ENCODE measurements at regions not wholly inside any gene's neighbourhood (a gene's known extent, or its start where the extent isn't known, plus 50 kb on each side); places are given as distances from the start of the nearest gene placed in this dataset.

GRCh38 chr11:95520369-95521132 lies 269.0 kb downstream of the FAM76B start:
- no peak for TF ChIP-seq RAD21 (IDR thresholded peaks at IDR 0.05; ENCODE audit: low read depth)
- no peak for TF ChIP-seq ZBTB7A (IDR thresholded peaks at IDR 0.05; ENCODE audit: low read depth)
- TF ChIP-seq, protein P1, sequence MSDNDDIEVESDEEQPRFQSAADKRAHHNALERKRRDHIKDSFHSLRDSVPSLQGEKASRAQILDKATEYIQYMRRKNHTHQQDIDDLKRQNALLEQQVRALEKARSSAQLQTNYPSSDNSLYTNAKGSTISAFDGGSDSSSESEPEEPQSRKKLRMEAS (IDR thresholded peaks at IDR 0.05), result no peak

DNA sequence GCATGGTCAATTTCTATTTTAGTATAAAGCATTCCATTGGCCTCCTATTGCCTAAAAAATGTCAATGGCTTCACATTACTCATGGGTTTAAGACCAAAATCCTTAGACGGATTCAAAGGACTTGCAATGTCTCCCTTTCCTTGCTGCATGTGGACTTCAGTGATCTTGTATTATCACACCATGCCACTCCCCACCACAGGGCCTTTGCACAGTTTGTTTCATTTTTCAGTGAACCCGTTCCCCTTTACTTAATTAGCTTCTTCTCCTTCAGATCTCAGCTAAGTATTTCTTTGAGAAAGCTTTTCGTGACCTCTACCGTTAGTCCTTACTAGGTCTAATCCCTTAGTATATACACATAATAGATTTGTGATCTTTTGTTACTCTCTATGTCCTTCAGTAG lies 269.7 kb downstream of the FAM76B start:
- TF ChIP-seq TCF12 (IDR thresholded peaks at IDR 0.05; ENCODE audit: low read depth) (no peak), TAF1 (IDR thresholded peaks at IDR 0.05; ENCODE audit: low read depth) (no peak), RAD21 (IDR thresholded peaks at IDR 0.05; ENCODE audit: low read depth) (no peak), CREB1 (IDR thresholded peaks at IDR 0.05; ENCODE audit: low read depth) (no peak), TEAD4 (IDR thresholded peaks at IDR 0.05) (no peak), NFIC (IDR thresholded peaks at IDR 0.05) (no peak), EGR1 (IDR thresholded peaks at IDR 0.05) (no peak), CEBPB (IDR thresholded peaks at IDR 0.05) (no peak), EP300 (IDR thresholded peaks at IDR 0.05; ENCODE audit: borderline replicate concordance) (no peak)
- TF ChIP-seq, protein P1 (IDR thresholded peaks at IDR 0.05), result no peak

DNA sequence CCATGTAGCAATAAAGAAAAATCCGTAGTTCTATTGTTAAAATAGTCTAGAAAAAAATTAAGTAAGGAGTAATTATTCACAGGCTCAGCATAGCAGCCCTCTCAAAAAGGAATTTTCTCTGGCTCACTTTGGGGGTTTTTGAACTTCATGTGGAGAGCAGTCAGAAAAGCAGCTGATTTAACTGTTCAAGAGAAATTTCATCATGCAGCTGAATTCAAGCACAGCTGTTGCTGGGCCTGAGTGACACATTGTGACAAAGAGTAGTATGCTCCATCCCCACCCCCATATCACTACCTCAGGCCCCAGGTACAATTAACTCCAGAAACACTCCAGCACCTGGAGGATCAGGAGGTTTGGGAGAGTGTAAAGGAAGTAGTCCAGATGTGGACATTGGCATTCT lies 272.1 kb downstream of the FAM76B start:
- no peak for TF ChIP-seq FOXM1 (IDR thresholded peaks at IDR 0.05; ENCODE audit: borderline replicate concordance, low read depth)
- no peak for TF ChIP-seq RAD21 (IDR thresholded peaks at IDR 0.05; ENCODE audit: low read depth)
- TF ChIP-seq TAF1 (IDR thresholded peaks at IDR 0.05; ENCODE audit: low read depth), result no peak
- TF ChIP-seq NFIC (IDR thresholded peaks at IDR 0.05), result no peak
- no peak for TF ChIP-seq YY1 (IDR thresholded peaks at IDR 0.05; ENCODE audit: low read depth)
- TF ChIP-seq, protein P1 (IDR thresholded peaks at IDR 0.05), result no peak
- TF ChIP-seq, protein P2, sequence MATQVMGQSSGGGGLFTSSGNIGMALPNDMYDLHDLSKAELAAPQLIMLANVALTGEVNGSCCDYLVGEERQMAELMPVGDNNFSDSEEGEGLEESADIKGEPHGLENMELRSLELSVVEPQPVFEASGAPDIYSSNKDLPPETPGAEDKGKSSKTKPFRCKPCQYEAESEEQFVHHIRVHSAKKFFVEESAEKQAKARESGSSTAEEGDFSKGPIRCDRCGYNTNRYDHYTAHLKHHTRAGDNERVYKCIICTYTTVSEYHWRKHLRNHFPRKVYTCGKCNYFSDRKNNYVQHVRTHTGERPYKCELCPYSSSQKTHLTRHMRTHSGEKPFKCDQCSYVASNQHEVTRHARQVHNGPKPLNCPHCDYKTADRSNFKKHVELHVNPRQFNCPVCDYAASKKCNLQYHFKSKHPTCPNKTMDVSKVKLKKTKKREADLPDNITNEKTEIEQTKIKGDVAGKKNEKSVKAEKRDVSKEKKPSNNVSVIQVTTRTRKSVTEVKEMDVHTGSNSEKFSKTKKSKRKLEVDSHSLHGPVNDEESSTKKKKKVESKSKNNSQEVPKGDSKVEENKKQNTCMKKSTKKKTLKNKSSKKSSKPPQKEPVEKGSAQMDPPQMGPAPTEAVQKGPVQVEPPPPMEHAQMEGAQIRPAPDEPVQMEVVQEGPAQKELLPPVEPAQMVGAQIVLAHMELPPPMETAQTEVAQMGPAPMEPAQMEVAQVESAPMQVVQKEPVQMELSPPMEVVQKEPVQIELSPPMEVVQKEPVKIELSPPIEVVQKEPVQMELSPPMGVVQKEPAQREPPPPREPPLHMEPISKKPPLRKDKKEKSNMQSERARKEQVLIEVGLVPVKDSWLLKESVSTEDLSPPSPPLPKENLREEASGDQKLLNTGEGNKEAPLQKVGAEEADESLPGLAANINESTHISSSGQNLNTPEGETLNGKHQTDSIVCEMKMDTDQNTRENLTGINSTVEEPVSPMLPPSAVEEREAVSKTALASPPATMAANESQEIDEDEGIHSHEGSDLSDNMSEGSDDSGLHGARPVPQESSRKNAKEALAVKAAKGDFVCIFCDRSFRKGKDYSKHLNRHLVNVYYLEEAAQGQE (IDR thresholded peaks at IDR 0.05; ENCODE audit: low read depth), result no peak
- TF ChIP-seq USF1 (IDR thresholded peaks at IDR 0.05), result no peak
- no peak for TF ChIP-seq TEAD4 (IDR thresholded peaks at IDR 0.05)
- TF ChIP-seq ZBTB7A (IDR thresholded peaks at IDR 0.05; ENCODE audit: low read depth), result no peak
- no peak for TF ChIP-seq EP300 (IDR thresholded peaks at IDR 0.05; ENCODE audit: borderline replicate concordance)
- no peak for TF ChIP-seq EGR1 (IDR thresholded peaks at IDR 0.05)
- TF ChIP-seq CEBPB (IDR thresholded peaks at IDR 0.05), result no peak
- TF ChIP-seq CREB1 (IDR thresholded peaks at IDR 0.05; ENCODE audit: low read depth), result no peak
- no peak for TF ChIP-seq TCF12 (IDR thresholded peaks at IDR 0.05; ENCODE audit: low read depth)

DNA sequence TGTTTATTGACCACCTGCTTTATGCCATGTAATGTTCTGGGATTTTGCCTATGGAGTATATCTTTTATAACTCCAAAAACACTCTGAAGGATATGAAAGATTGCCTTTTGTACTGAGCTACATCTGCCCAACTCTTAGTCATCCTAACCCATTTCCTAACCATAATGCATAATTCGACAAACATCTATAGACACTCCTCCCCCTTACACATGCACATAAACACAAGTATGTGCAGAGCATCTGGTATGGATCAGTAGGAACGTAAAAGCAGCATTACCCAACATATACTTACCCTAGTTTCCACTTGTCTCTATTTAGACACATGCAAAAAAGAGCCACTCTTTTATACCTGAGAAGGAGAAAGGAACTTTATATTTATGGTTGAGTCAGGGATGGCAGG lies 272.8 kb downstream of the FAM76B start:
- TF ChIP-seq RAD21 (IDR thresholded peaks at IDR 0.05; ENCODE audit: low read depth), result no peak

DNA sequence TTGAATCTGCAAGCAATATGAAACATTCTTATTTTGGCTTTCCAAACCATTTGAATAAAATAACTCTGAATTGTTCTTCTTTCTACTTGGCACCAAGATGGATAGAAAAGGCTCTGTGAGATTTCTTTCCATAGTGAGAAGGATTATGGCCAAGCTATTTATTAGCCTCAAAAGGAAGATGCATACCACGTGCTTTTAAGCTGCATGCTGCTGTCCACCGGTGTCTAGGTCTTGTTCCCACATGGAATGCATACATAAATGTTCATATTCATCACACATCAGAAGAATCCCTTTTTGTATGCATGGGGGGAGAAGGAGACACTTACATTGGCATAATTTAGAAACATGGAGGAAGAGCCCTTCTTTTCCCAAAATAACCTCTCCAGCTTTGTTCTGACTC lies 273.4 kb downstream of the FAM76B start:
- TF ChIP-seq CREB1 (IDR thresholded peaks at IDR 0.05; ENCODE audit: low read depth) (no peak), NFIC (IDR thresholded peaks at IDR 0.05) (no peak), YY1 (IDR thresholded peaks at IDR 0.05; ENCODE audit: low read depth) (no peak), TCF12 (IDR thresholded peaks at IDR 0.05; ENCODE audit: low read depth) (no peak), ZBTB7A (IDR thresholded peaks at IDR 0.05; ENCODE audit: low read depth) (no peak), RAD21 (IDR thresholded peaks at IDR 0.05; ENCODE audit: low read depth) (no peak), CEBPB (IDR thresholded peaks at IDR 0.05) (no peak), EP300 (IDR thresholded peaks at IDR 0.05; ENCODE audit: borderline replicate concordance) (no peak), FOXM1 (IDR thresholded peaks at IDR 0.05; ENCODE audit: borderline replicate concordance, low read depth) (no peak), USF1 (IDR thresholded peaks at IDR 0.05) (no peak), EGR1 (IDR thresholded peaks at IDR 0.05) (no peak), TAF1 (IDR thresholded peaks at IDR 0.05; ENCODE audit: low read depth) (no peak), TEAD4 (IDR thresholded peaks at IDR 0.05) (no peak)
- TF ChIP-seq, protein P2 (IDR thresholded peaks at IDR 0.05; ENCODE audit: low read depth), result no peak
- TF ChIP-seq, protein P1 (IDR thresholded peaks at IDR 0.05), result no peak
